ENCODE measurements at regions not wholly inside any gene's neighbourhood (a gene's known extent, or its start where the extent isn't known, plus 50 kb on each side); places are given as distances from the start of the nearest gene placed in this dataset.

GRCh38 chr7:112896026-112896601, 105.9 kb upstream of the TMEM168 start:
- H4K20me1 ChIP-seq (ENCODE audit: insufficient read depth) = no peaks in the 10 kb centered on the region; the same call in 1 of the 2 replicates
- no peak for TF ChIP-seq POLR2AphosphoS5 (IDR thresholded peaks at IDR 0.05; ENCODE audit: low read depth, low read length)
- no peak for TF ChIP-seq ZBTB33 (IDR thresholded peaks at IDR 0.05; ENCODE audit: extremely low read depth, insufficient replicate concordance, low read length)
- no peak for TF ChIP-seq ELF1 (IDR thresholded peaks at IDR 0.05; ENCODE audit: borderline replicate concordance, low read depth)
- no peak for TF ChIP-seq POLR2A (IDR thresholded peaks at IDR 0.05; ENCODE audit: borderline replicate concordance, extremely low read depth, insufficient read depth, insufficient read length)
- TF ChIP-seq ZNF274 (IDR thresholded peaks at IDR 0.05; ENCODE audit: low read depth, low read length) = no peak
- no peak for TF ChIP-seq SP1 (IDR thresholded peaks at IDR 0.05; ENCODE audit: low read depth)
- no peak for TF ChIP-seq YY1 (IDR thresholded peaks at IDR 0.05; ENCODE audit: extremely low read depth, insufficient replicate concordance, low read depth, low read length)
- TF ChIP-seq ZFX (IDR thresholded peaks at IDR 0.05) = no peak
- no peak for TF ChIP-seq SIN3A (IDR thresholded peaks at IDR 0.05; ENCODE audit: low read depth)
- TF ChIP-seq RAD21 (IDR thresholded peaks at IDR 0.05; ENCODE audit: low read depth) = no peak
- TF ChIP-seq EZH2 (IDR thresholded peaks at IDR 0.05) = no peak
- TF ChIP-seq EZH2phosphoT487 (IDR thresholded peaks at IDR 0.05; ENCODE audit: borderline replicate concordance) = no peak
- no peak for TF ChIP-seq CEBPB (IDR thresholded peaks at IDR 0.05; ENCODE audit: low read depth)
- no peak for TF ChIP-seq ATF3 (IDR thresholded peaks at IDR 0.05)
- TF ChIP-seq MAX (IDR thresholded peaks at IDR 0.05) = no peak
- TF ChIP-seq JUND (IDR thresholded peaks at IDR 0.05) = no peak
- TF ChIP-seq, protein P1, sequence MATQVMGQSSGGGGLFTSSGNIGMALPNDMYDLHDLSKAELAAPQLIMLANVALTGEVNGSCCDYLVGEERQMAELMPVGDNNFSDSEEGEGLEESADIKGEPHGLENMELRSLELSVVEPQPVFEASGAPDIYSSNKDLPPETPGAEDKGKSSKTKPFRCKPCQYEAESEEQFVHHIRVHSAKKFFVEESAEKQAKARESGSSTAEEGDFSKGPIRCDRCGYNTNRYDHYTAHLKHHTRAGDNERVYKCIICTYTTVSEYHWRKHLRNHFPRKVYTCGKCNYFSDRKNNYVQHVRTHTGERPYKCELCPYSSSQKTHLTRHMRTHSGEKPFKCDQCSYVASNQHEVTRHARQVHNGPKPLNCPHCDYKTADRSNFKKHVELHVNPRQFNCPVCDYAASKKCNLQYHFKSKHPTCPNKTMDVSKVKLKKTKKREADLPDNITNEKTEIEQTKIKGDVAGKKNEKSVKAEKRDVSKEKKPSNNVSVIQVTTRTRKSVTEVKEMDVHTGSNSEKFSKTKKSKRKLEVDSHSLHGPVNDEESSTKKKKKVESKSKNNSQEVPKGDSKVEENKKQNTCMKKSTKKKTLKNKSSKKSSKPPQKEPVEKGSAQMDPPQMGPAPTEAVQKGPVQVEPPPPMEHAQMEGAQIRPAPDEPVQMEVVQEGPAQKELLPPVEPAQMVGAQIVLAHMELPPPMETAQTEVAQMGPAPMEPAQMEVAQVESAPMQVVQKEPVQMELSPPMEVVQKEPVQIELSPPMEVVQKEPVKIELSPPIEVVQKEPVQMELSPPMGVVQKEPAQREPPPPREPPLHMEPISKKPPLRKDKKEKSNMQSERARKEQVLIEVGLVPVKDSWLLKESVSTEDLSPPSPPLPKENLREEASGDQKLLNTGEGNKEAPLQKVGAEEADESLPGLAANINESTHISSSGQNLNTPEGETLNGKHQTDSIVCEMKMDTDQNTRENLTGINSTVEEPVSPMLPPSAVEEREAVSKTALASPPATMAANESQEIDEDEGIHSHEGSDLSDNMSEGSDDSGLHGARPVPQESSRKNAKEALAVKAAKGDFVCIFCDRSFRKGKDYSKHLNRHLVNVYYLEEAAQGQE (IDR thresholded peaks at IDR 0.05; ENCODE audit: low read depth) = no peak
- no peak for TF ChIP-seq EGR1 (IDR thresholded peaks at IDR 0.05; ENCODE audit: low read depth)
- no peak for TF ChIP-seq CBX3 (IDR thresholded peaks at IDR 0.05; ENCODE audit: low read depth)
- H3K9ac ChIP-seq (ENCODE audit: low read length) = no peak overlapping the region
- POLR2A ChIA-PET = no interaction called here
- no peak overlapping the region for H3K4me2 ChIP-seq (ENCODE audit: low read length)
- intact Hi-C loops (cut with micrococcal nuclease) = loop anchor here (5.0 to 10.0 kb wide), 2 partner anchors 481 to 1154 kb away; no protein-coding TSS in a partner anchor
- no peaks in the 10 kb centered on the region for H3K79me2 ChIP-seq (ENCODE audit: insufficient read depth, low read length)
- RAD21 ChIA-PET (ENCODE audit: low non-redundant PET in 1 of 2, low total read pairs in 2 of 2, uncharacterized antibody in 2 of 2, unreplicated experiment in 2 of 2) = no interaction called here
- H3K4me3 ChIP-seq (replicated peaks in 1 of 2; ENCODE audit: low read depth in 1 of 2, low read length in 2 of 2) = no peak overlapping the region
- no peaks in the 10 kb centered on the region for H3K4me1 ChIP-seq (ENCODE audit: control insufficient read depth in 1 of 2, insufficient read depth in 2 of 2, low read length in 2 of 2)
- no peaks in the 10 kb centered on the region for H3K27me3 ChIP-seq (ENCODE audit: insufficient read depth, low read length)
- H3K27ac ChIP-seq (ENCODE audit: low read depth, low read length) = no peak overlapping the region
- no peak overlapping the region for H2AFZ ChIP-seq (ENCODE audit: low read depth, low read length, poor library complexity, severe bottlenecking)
- CTCF ChIA-PET = interaction anchor here (1.2 kb wide), 1 partner anchor 345 kb away, joined by 3 read pairs; no protein-coding TSS in a partner anchor
- BruUV-seq (replicated peaks) = no TSS peak
- no peaks in the 10 kb centered on the region for H3K9me2 ChIP-seq (ENCODE audit: insufficient read depth)
- no peaks in the 10 kb centered on the region for H3K9me3 ChIP-seq (ENCODE audit: control insufficient read depth in 1 of 2, insufficient read depth in 1 of 2, low read depth in 1 of 2, low read length in 2 of 2)
- ATAC-seq (no peak), DNase-seq (ENCODE audit: low read depth, low spot score) (no peak)
- no peaks in the 10 kb centered on the region for H3K36me3 ChIP-seq (ENCODE audit: control insufficient read depth in 1 of 2, insufficient read depth in 2 of 2, low read length in 2 of 2)
